HEK293 (cell line): ENCODE measurements at regions not wholly inside any gene's neighbourhood (a gene's known extent, or its start where the extent isn't known, plus 50 kb on each side); places are given as distances from the start of the nearest gene placed in this dataset.

ENCODE experiments used
- CTCF ChIA-PET: fragments of 350-600 bp; formaldehyde crosslinking; extraction: SDS; loops from one replicate; lab custom pipeline; 2021; ENCODE audit warnings: antibody characterized with exemption; lab: Yijun Ruan, JAX
- POLR2A ChIA-PET: fragments of 300-600 bp; formaldehyde crosslinking; extraction: SDS; loops from one replicate; lab custom pipeline; 2020; ENCODE audit warnings: antibody characterized with exemption, inconsistent platforms; lab: Yijun Ruan, JAX
- H3K27ac ChIP-seq: fragments of 200-500 bp; sonication (Bioruptor generic); 2 replicates; pipeline ENCODE4 v1.5.1; 2014; ENCODE audit warnings: low read depth, low read length, control low read depth, inconsistent platforms; ENCODE audit errors: extremely low read depth
- H3K36me3 ChIP-seq, 2 experiments: fragments of 200-500 bp in 1 of 2; sonication (Bioruptor generic) in 1 of 2; 1 replicate in 1 of 2; 2 replicates in 1 of 2; pipeline ENCODE4 v1.5.1; 2014 to 2017; ENCODE audit warnings: inconsistent platforms in 2 of 2, low read length in 2 of 2; ENCODE audit not compliant: control insufficient read depth in 2 of 2, insufficient read depth in 1 of 2
- H3K4me1 ChIP-seq: fragments of 200-500 bp; sonication (Bioruptor generic); 2 replicates; pipeline ENCODE4 v1.5.1; 2014; ENCODE audit warnings: mild to moderate bottlenecking, low read length, inconsistent platforms; ENCODE audit not compliant: control insufficient read depth, insufficient read depth
- H3K4me3 ChIP-seq: 2 replicates; pipeline ENCODE4 v1.5.1; 2011; ENCODE audit warnings: low read depth, mild to moderate bottlenecking, control low read depth, low read length, moderate library complexity
- H3K9me3 ChIP-seq: fragments of 200-500 bp; sonication (Bioruptor generic); 2 replicates; pipeline ENCODE4 v1.5.1; 2014; ENCODE audit warnings: low read depth, low read length, inconsistent platforms; ENCODE audit not compliant: control insufficient read depth, insufficient read depth
- GFI1B ChIP-seq: fragments of 450-650 bp; formaldehyde crosslinking; IDR thresholded peaks from 2 replicates; pipeline ENCODE4 v1.5.1; 2016; ENCODE audit warnings: missing biosample characterization, missing genetic modification characterization
- IKZF3 ChIP-seq: fragments of 450-650 bp; IDR thresholded peaks from 2 replicates; pipeline ENCODE4 v1.5.0; 2018; ENCODE audit warnings: missing biosample characterization, mild to moderate bottlenecking, missing genetic modification characterization, moderate library complexity
- MZF1 ChIP-seq: fragments of 450-650 bp; formaldehyde crosslinking; IDR thresholded peaks from 2 replicates; pipeline ENCODE4 v1.5.1; 2017; ENCODE audit warnings: missing biosample characterization, missing genetic modification characterization, borderline replicate concordance
- PRDM2 ChIP-seq: fragments of 450-650 bp; formaldehyde crosslinking; IDR thresholded peaks from 2 replicates; pipeline ENCODE4 v1.5.1; 2016; ENCODE audit warnings: missing biosample characterization, missing genetic modification characterization, borderline replicate concordance
- WT1 ChIP-seq: fragments of 450-650 bp; formaldehyde crosslinking; IDR thresholded peaks from 2 replicates; pipeline ENCODE4 v1.5.1; 2016; ENCODE audit warnings: missing biosample characterization, missing genetic modification characterization
- YY1 ChIP-seq: fragments of 450-650 bp; formaldehyde crosslinking; IDR thresholded peaks from 2 replicates; pipeline ENCODE4 v1.5.1; 2018; ENCODE audit warnings: missing biosample characterization, missing genetic modification characterization
- ZNF121 ChIP-seq: fragments of 450-650 bp; formaldehyde crosslinking; IDR thresholded peaks from 2 replicates; pipeline ENCODE4 v1.5.1; 2016; ENCODE audit warnings: missing biosample characterization, missing genetic modification characterization
- ZNF148 ChIP-seq: fragments of 450-650 bp; formaldehyde crosslinking; IDR thresholded peaks from 2 replicates; pipeline ENCODE4 v1.5.0; 2017; ENCODE audit warnings: missing biosample characterization, missing genetic modification characterization, borderline replicate concordance
- ZNF23 ChIP-seq: fragments of 450-650 bp; formaldehyde crosslinking; IDR thresholded peaks from 2 replicates; pipeline ENCODE4 v1.5.1; 2016; ENCODE audit warnings: missing biosample characterization, missing genetic modification characterization, borderline replicate concordance
- ZNF391 ChIP-seq: fragments of 450-650 bp; formaldehyde crosslinking; IDR thresholded peaks from 2 replicates; pipeline ENCODE4 v1.5.1; 2016; ENCODE audit warnings: low read depth, missing biosample characterization, missing genetic modification characterization, borderline replicate concordance
- ZNF426 ChIP-seq: fragments of 450-650 bp; formaldehyde crosslinking; IDR thresholded peaks from 2 replicates; pipeline ENCODE4 v1.5.1; 2017; ENCODE audit warnings: missing biosample characterization, missing genetic modification characterization, mild to moderate bottlenecking, inconsistent platforms, moderate library complexity
- ZNF473 ChIP-seq: fragments of 450-650 bp; formaldehyde crosslinking; IDR thresholded peaks from 2 replicates; pipeline ENCODE4 v1.5.1; 2017; ENCODE audit warnings: missing biosample characterization, missing genetic modification characterization
- ZNF530 ChIP-seq: fragments of 450-650 bp; formaldehyde crosslinking; IDR thresholded peaks from 2 replicates; pipeline ENCODE4 v1.5.1; 2016; ENCODE audit warnings: low read depth, missing biosample characterization, missing genetic modification characterization
- ZNF544 ChIP-seq: fragments of 450-650 bp; formaldehyde crosslinking; IDR thresholded peaks from 2 replicates; pipeline ENCODE4 v1.5.0; 2017; ENCODE audit warnings: missing biosample characterization, missing genetic modification characterization
- ZNF580 ChIP-seq: fragments of 450-650 bp; formaldehyde crosslinking; IDR thresholded peaks from 2 replicates; pipeline ENCODE4 v1.5.1; 2016; ENCODE audit warnings: missing biosample characterization, missing genetic modification characterization
- ZNF610 ChIP-seq: fragments of 450-650 bp; formaldehyde crosslinking; IDR thresholded peaks from 2 replicates; pipeline ENCODE4 v1.5.1; 2016; ENCODE audit warnings: missing biosample characterization, missing genetic modification characterization, borderline replicate concordance
- ZNF768 ChIP-seq: fragments of 450-650 bp; formaldehyde crosslinking; IDR thresholded peaks from 2 replicates; pipeline ENCODE4 v1.5.1; 2018; ENCODE audit warnings: missing biosample characterization, mild to moderate bottlenecking, missing genetic modification characterization
- ZSCAN30 ChIP-seq: fragments of 450-650 bp; IDR thresholded peaks from 2 replicates; pipeline ENCODE4 v1.5.1; 2018; ENCODE audit warnings: missing biosample characterization, mild to moderate bottlenecking, missing genetic modification characterization, moderate library complexity

- no peak overlapping the region for H3K4me3 ChIP-seq
- POLR2A ChIA-PET = no interaction called here
- no peaks in the 10 kb centered on the region for H3K9me3 ChIP-seq
- no peak for TF ChIP-seq WT1 (tag by site-specific recombination)
- no peak for TF ChIP-seq PRDM2 (tag by site-specific recombination)
- no peak for TF ChIP-seq YY1 (tag by site-specific recombination)
- no peak for TF ChIP-seq ZNF121 (tag by site-specific recombination)
- TF ChIP-seq, all 188 proteins: peak for 0
- H3K4me1 ChIP-seq = no peaks in the 10 kb centered on the region
- CTCF ChIA-PET = no interaction called here
- no peaks in the 10 kb centered on the region for H3K36me3 ChIP-seq
- H3K27ac ChIP-seq = no peak overlapping the region
Observed at GRCh38 chr11:114813189-114813718, 134.9 kb downstream of the NXPE2 start.

- H3K36me3 ChIP-seq = no peaks in the 10 kb centered on the region
Observed at GRCh38 chr11:114815176-114815575, 136.8 kb downstream of the NXPE2 start.

GRCh38 chr11:114815761-114816160 lies 137.4 kb downstream of the NXPE2 start:
- Histone ChIP-seq H3K4me3 (no peak overlapping the region), H3K4me1 (no peaks in the 10 kb centered on the region), H3K36me3 (no peaks in the 10 kb centered on the region), H3K9me3 (no peaks in the 10 kb centered on the region), H3K27ac (no peak overlapping the region)
- POLR2A ChIA-PET = no interaction called here
- TF ChIP-seq ZNF580 (no peak), ZNF530 (tag by site-specific recombination) (no peak), ZNF610 (tag by site-specific recombination) (no peak), MZF1 (no peak), ZNF23 (tag by site-specific recombination) (no peak), ZNF426 (tag by site-specific recombination) (no peak), ZNF544 (tag by site-specific recombination) (no peak), ZNF148 (tag by site-specific recombination) (no peak), GFI1B (tag by site-specific recombination) (no peak), IKZF3 (no peak)
- CTCF ChIA-PET = interaction anchor here (0.7 to 1.1 kb wide), 2 partner anchors 42 to 76 kb away, joined by 3 to 4 read pairs; no protein-coding TSS in a partner anchor

More at GRCh38 chr11:114815176-114815575, 136.8 kb downstream of the NXPE2 start:
- ChIA-PET CTCF (interaction anchor here (0.6 to 1.1 kb wide), 3 partner anchors 15 to 77 kb away, joined by 3 to 4 read pairs (median 3); no protein-coding TSS in a partner anchor), POLR2A (no interaction called here)
- Histone ChIP-seq H3K27ac (no peak overlapping the region), H3K4me1 (no peaks in the 10 kb centered on the region), H3K4me3 (no peak overlapping the region), H3K9me3 (no peaks in the 10 kb centered on the region)
- TF ChIP-seq ZNF768 = peak; percentile 35; the same call in 1 of the 2 replicates
- TF ChIP-seq ZSCAN30 (tag by site-specific recombination) = no peak
- TF ChIP-seq ZNF473 = no peak
- TF ChIP-seq ZNF391 (tag by site-specific recombination) = no peak
